ENCODE measurements at regions not wholly inside any gene's neighbourhood (a gene's known extent, or its start where the extent isn't known, plus 50 kb on each side); places are given as distances from the start of the nearest gene placed in this dataset.

DNA sequence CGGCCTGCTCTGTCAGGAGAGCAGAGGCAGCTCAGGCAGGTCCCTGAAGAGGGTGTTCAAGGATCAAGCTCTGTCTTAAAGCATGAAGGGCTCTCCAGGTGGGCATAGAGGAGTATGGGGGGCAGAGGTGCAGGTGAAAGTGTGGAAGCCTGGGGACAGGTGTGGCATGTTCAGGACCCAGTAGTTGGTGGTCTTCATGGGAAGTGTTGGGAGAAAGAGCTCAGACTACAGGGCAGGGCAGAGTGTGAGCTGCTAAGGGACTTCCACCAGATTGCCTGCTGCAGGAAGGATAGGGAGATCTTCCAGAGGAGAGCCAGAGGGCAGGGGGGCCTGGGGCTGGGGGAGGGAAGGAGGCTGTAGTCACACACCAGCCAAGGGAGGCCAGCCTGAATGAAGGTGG is 156.5 kb upstream of the GDF10 start:
- no peak for DNase-seq (ENCODE audit: low read depth, low spot score)

DNA sequence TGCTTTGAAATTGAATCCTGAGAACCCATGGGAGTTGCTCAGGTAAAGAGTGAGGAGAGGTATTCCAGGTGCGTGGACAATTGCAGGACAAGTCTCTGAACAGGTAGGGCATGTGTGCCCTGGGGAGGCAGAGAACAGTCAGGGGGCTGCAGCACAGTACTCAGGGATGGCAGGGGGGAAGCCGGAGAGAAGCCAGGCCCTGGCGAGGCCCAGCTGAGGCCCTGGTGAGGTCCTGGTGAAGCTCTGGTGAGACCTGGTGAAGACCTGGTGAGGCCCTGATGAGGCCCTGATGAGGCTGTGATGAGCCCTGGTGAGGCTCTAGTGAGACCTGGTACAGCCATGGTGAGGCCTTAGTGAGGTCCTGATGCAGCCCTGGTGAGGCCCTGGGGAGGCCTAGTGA is 155.5 kb upstream of the GDF10 start:
- DNase-seq (ENCODE audit: low read depth, low spot score), result no peak

DNA sequence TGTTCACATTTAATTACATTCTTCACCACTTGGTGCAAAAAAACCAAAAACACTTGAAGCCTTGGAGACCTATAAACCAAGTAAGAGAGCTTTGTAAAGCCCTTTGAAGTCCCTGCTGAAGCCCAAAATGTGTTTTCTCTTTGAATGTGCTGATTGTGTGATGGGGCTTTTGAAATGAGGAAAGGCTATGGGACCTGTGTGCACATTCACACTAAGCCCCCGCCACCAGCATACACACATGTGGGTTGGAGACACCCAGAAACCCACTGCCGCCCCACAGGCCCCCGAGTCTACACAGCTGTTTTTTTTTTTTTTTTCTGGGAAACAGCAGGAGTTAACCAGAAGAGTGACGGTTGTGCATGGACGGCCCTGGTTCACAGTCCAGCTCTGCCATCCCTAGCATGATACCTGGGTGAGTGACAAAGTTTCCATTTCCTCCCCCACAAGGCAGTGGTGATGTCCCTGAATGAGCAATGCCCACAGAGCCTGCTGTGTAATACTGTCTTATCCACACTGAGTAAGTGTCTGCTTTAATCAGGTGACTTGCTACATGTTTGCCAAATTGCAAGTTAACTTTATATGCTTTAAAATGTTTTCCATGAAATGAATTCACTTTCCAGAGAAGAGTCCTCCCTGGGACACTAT is 154.6 kb upstream of the GDF10 start:
- no peak for DNase-seq (ENCODE audit: low read depth, low spot score)

DNA sequence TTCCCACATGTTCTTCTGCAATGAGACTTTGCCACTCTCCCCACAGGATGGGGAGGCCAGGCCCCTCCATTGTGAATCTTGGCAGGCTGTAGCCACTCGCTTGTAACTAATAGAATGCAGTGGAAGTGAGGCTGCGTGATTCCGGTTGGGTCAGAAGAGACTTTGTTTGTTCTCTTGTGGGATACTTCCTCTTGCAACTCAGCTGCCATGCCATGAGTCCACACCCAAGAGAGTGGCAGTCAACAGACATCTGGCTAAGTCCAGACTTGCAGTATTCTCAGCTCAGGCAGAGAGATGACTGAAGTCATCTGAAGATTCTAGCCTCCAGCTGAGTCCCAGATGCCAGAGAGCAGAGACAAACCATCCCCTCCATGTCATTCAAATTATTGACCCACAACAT is 153.4 kb upstream of the GDF10 start:
- DNase-seq (ENCODE audit: low read depth, low spot score), result no peak

DNA sequence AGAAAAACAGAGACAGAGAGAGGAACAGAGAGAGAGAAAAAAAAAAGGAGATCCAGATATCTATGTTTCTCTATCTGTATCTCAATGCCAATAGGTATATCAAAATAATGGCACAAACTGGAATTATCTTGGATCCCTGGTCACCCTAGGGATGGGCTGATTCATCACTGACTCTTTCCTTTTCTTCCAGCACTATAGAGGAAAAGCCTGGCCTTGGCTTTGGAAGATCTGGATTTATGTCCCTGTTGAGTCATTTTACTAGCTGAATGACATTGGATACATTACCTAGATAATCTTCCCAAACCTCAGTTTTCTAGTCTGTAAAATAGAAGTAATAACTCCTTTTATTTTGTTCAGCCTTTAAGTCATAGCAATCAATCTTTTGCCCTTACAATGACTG is 152.8 kb upstream of the GDF10 start:
- no peak for DNase-seq (ENCODE audit: low read depth, low spot score)

DNA sequence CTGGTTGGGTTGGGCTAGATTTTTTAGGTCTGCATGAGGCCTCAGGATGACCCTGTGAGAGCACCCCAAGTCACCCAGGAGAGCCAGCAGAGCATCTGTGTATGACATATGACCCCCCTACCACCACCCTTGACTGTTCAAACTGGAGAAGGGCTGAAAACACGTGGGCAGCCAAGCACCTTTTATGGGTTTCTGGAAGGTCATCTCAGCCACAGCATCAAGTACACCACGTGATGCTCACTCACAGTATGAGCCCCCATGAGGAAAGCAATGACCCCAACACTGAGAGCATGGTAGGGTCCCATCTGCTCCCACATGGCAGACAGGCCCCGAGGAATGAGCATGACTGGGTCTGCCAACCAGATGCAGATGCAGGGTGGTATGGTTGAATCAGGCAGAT is 149.4 kb upstream of the GDF10 start:
- DNase-seq (ENCODE audit: low read depth, low spot score), result no peak

DNA sequence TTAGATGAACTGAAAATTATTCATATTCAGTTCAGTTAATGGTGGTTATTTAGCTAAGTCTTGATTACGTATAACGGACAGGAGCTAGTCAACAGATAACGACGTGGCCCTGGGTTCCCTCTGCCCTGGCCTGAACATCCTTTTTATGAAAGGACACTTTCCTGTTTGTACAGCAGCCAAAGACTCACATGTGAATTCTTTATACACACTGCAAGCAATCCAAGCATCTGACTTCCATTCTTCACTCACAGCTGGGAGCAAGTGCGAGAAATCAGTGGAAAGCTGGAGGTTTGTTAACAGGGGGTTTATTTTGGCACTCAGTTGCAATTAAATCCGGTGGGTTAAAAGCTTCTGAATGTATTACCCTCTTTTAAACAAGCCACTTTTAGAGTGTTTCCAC is 148.1 kb upstream of the GDF10 start:
- no peak for DNase-seq (ENCODE audit: low read depth, low spot score)

DNA sequence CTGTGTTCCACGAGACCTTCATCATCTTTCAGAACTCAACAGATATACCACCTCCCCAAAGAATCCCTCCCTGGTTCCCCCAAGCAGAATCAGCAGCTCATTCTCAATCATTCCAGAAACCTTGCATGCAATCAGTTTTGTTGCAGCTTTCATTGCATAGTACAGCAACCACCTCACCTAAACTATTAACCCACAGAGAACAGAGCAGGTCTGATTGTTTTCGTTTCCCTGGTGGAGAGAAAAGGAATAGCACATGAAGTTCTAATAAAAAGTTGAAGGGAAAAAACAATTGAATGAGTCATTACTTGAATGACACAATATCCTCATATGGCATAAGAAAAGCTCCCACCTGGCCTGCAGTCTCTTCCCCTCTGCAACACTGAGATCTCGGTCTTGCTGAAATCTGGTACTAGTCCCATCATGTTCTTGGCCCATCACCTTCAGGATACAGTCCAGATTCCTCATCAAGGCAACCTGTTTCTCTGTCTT is 147.1 kb upstream of the GDF10 start:
- DNase-seq (ENCODE audit: low read depth, low spot score), result peak; percentile 12

DNA sequence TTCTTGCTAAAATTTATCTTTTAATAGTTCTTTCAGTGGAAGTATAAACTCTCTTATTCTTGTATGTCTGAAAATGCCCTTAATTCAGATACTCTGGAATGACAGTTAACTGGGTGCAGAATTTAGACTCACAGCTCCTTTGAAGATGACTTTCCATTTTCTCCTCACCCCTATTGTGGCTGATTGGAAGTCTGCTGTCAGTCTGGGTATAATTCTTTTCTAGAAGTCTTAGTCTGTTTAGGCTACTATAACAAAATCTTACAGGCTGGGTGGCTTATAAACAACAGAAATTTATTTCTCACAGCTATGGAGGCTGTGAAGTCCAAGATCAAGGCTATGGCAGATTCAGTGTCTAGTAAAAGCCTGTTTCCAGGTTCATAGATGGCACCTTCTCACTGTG is 145.2 kb upstream of the GDF10 start:
- DNase-seq (ENCODE audit: low read depth, low spot score), result no peak

DNA sequence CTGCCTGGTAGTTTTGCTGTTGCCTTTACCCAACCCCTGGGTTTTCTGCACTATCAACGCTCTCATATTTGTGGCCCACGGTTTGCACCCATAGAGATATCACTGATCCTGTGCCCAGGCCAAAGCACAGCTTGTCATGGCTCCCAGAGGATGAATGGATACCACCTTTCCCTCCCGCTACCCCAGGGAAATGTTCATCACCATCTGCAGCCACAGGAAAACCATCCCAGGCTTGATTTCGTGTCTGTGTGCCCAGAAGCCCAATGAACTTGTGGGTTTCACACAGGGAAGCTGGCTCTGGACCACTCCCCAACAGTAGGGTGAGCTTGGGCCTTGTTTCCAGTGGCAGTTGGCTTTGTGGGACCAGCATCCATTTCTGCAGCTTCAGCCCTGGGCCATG is 143.1 kb upstream of the GDF10 start:
- no peak for DNase-seq (ENCODE audit: low read depth, low spot score)

DNA sequence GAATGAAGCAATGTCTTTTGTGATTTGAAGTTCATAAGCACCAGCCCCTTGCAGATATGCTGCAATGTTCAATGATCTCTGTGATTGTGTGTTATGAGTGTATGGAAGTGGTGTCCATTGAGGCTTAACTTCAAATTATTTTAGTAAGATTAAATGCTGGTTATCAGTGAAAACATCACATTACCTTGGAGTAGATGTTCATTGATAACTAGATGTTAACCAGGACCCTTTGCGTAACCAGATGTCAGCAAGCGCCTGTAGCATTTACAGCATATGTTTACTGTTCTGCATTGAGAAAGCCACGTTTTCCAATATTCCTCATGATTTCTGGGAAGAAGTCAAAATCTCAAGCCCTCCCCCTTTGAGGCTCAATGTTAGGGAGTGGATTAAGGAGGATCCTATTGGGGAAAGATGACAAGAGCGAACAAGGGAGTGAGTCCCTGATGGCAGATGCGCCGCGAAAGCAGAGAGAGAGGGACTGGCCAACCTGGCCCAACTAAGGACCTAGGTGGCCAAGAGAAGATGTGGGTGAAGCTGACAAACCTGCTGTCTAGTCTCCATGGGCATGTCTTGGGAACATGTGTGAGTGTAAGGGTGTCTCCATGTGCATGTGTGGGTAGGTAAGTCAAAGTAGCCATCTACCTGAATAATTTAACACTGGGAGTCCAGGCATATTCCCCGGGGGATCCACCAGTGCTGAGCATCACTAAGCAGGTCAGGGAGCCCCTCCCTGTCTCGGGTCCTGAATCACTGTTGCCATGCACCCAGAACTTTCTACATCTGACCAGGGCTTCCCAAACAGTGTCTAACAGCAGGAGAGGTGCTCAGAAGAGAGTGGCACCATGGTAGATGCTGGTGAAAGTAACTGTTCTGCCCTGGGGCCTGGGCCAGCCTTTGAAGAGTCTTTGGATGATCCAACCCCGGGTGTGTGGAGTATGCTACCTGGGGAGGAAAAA is 141.6 kb upstream of the GDF10 start:
- no peak for DNase-seq (ENCODE audit: low read depth, low spot score)

DNA sequence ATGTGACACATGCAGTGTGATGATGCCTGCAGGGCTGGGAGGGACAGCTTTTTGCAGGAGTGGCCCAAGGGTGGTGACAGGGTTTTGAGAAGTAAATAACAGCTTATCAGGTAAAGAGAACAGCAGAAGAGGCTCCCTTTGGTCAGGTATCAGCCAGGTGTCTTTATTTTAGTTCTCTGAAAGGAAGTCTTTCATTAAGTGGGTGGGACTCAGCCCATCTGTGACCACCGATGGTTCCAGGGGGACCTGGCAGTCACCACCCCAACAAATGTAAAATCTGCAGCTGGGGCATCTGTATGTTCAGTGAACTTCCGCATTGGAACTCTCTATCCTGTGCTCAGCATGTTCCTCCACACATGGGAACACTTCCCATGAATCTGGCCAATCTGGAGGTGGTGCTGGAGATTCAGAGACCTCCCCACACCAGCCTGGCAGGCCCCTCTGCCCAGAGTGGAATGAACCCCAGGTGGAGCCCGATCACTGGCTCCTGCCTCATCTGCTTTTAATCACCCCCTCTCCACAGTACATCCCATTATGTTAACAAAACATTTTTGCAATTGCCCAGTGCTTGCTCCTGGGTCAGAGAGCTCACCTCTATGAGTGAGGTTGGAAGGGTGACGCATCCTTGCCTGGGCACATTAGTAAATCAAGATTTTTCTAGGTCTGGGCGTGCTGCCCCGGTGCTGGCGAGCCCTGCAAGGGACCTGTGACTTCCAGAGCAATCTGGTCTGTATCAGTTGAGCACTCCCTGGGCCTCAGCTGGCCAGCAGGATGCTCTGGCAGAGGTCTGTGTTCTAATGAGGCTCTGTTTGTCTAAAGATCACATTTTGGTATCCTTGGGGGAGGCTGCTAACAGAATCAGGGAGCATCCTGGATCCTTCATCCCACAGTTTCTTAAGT is 140.4 kb upstream of the GDF10 start:
- DNase-seq (ENCODE audit: low read depth, low spot score), result no peak

DNA sequence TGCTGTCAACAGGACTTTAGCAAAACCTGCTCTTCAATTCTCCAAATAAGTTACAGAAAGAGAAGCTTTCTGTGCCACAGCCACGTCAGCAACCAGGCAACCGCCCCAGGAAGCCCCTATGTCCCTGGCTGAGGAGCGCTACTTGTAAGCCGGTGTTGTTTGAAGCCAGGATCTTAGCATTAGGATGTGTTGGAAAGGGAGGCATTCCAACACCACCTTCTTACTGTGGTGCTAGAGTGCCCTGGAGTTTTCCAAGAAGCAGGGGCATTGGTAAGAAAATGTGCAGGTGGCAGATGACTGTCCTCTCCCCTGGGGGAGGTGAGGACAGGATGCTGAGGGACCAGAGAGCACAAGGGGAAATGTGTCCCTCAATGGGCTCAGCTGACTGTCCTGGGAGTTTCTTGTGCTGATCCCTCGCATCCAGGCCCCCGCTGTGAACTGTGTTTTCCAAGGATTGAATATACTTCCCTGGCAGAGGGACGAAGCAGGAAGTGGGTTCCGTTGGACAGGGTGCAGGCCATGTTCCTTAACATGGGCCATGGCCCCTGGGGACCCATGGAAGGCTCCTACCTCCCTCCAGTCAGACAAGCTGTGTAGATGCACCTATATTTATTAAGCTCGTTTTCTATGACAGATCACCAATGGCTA is 139.6 kb upstream of the GDF10 start:
- no peak for DNase-seq (ENCODE audit: low read depth, low spot score)

DNA sequence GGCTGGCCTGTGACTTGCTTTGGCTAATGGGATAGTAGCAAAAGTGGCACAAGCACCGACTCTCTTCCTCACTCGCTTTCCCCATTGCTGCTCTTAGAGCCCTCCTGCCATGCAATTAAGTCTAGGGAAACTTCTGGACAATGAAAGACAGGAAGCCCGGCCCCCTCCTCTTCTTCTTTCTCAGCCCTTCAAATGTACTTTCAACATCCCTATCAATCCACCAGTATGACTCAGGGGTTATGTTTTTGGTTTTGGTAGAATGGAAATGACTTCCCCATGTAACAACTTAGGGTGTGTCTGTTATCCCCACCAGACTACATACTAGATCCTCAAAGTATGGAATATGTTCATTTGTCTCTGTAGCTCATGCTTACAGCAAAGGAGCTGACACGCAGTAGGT is 139.0 kb upstream of the GDF10 start:
- no peak for DNase-seq (ENCODE audit: low read depth, low spot score)

DNA sequence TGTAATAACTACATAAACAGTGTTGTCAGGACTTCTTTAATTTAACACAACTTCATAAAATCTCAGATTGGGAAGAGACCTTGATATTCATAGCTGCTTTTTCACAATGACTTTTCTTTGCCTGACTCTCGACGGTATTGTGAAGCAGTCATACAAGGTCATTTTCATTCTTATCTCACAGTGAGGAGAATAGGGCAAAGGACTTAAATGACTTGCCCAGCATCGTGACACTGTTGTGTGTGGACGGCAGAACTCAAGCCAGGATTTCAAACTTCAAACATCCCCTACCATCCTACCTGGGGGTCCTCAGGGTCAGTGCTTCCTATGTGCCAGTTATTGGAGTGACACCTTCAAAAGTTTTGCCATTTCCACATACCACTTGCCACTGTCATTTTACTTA is 138.5 kb upstream of the GDF10 start:
- DNase-seq (ENCODE audit: low read depth, low spot score), result no peak

DNA sequence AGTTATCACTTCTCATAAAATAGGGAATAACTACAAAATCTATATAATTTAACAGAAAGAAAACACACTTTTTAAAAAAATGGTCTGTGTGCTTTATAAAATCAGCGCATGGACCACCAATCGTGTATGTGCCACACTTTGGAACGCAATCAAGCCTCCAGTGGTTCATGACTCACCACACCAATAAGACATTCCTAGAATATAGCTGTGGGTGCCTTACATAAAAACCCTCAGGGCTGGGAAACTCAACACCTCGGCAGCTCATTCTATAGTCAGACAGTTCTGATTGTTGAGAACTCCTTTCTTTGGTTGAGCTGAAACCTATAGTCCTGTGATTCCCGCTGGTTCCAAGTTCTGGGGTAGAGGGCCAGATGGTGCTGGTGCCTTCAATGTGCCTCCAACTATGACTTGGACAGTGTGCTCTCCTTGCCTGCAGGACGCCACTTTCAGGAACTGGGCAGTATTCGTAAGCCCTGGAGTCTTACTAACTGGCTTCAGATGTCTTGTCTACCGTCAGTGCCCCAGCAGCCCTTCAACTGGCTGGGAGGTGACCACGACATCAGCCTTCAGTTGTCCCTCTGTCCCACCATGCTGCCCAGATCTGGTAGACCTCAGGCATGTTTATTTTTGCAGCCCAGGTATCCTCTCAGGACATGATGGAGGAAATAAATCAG is 135.7 kb upstream of the GDF10 start:
- DNase-seq (ENCODE audit: low read depth, low spot score), result no peak

DNA sequence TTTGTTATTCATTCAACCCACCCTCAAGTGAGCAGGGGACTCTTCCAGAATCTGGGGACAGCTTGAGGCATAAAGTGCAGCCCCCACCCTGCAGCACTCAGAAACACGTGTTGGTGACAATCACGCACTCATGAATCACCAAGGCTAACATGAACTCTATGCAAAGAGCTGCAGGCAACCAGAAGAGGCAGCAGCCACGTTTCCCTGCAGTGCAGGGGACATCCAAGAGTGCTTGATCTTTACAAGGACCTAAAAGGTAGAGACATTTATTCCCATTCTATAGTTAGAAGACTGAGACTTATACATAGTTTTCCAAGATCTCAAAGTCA is 135.2 kb upstream of the GDF10 start:
- DNase-seq (ENCODE audit: low read depth, low spot score), result no peak

DNA sequence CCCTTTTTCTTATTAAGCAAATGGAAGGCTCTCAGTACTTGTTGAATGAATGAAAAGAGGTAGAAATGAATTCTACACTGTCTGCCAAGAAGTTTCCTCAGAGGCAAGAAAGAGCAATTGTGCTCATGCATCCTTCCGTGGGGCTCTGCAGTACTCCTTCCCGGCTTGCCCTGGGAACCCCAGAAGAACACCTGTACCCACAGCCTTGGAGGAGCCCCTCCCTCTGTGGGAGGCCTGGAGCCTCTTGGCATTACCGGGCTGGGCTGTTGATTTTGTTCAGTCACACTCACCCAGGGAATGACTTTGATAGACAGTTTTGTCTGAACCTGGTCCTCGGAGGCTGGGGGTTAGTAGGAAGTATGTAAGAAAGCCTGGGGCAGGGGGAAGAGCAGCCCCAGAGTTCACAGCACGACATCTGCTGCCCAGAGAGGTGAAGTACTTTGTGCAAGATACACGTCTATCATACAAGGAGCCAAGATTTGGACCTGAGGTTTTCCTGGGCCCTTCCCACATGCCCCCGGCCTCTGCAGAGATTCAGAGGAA is 134.8 kb upstream of the GDF10 start:
- no peak for DNase-seq (ENCODE audit: low read depth, low spot score)

DNA sequence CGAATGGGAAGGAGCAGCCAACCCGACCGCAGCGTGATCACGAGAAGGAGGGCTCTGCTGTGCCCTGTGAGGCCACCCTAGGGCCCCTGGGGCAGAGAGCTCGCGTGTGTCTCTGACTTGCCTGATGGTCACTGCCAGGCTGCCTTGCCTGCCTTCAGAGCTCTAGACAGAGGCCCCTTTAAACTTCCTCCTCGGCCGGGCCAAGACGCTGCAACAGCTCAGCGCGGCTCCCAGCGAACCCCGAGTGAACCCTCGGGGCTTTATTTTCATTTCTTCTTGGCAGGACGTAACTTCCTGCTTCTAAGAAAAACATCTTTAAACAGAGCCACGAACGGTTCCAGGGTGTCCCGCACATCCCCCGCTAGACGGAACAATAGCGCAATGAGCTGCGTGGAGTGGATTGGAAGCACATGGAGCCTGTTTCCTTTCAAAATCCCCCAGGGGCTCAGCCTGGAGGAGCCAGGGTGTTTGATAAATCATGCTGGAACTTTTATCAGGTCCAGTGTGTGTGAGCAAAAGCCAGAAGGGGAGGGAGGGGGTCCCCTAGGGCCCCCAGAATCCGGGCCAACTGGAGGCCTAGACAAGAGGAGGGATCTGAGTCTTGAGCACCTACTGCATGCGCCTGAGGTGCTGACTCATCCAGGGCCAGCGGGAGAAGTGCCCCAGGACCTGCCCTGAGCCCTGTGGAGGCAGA is 134.1 kb upstream of the GDF10 start:
- no peak for DNase-seq (ENCODE audit: low read depth, low spot score)

DNA sequence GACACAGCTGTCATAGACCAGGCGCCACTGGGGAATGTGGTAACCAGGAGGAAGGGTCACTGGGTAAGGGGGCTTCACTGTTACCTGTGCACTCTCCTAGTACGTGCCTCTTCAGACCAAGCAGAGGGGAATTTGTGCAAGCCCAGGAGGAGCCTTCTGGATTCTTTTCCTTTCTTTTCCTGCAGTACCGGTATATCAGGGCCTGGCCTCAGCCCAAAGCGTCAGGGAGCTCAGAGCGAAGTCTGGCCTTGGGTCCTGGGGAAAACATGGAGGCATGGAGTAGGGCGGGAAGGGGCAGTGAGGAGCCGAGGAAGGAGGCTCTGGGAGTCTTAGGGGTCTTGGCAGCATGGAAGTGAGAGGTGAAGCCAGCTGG is 133.6 kb upstream of the GDF10 start:
- no peak for DNase-seq (ENCODE audit: low read depth, low spot score)
